ENCODE measurements at regions not wholly inside any gene's neighbourhood (a gene's known extent, or its start where the extent isn't known, plus 50 kb on each side); places are given as distances from the start of the nearest gene placed in this dataset.

GRCh38 chr5:167355346-167355745 lies 936.1 kb upstream of the WWC1 start:
- TF ChIP-seq CTCF (IDR thresholded peaks at IDR 0.05) (no peak), POLR2A (IDR thresholded peaks at IDR 0.05) (no peak)
